Endodermal cell (in vitro differentiated cells): ENCODE measurements at regions not wholly inside any gene's neighbourhood (a gene's known extent, or its start where the extent isn't known, plus 50 kb on each side); places are given as distances from the start of the nearest gene placed in this dataset.

Experiments used
- DNase-seq: peaks from one replicate; pipeline ENCODE4 v3.0.0-alpha.2; 2017
- H3K27ac ChIP-seq: 2 replicates; pipeline ENCODE4 v1.5.1; 2013; ENCODE audit warnings: mild to moderate bottlenecking, low read depth, low read length, moderate library complexity
- H3K27me3 ChIP-seq: 2 replicates; pipeline ENCODE4 v1.6.1; 2013; ENCODE audit warnings: mild to moderate bottlenecking, low read length, moderate library complexity; ENCODE audit not compliant: insufficient read depth, control insufficient read depth, poor library complexity, severe bottlenecking
- H3K36me3 ChIP-seq: 2 replicates; pipeline ENCODE4 v1.7.0; 2013; ENCODE audit warnings: mild to moderate bottlenecking, low read length, moderate library complexity; ENCODE audit not compliant: control insufficient read depth, insufficient read depth
- H3K4me1 ChIP-seq: one replicate; pipeline ENCODE4 v1.7.0; 2013; ENCODE audit warnings: low read length; ENCODE audit not compliant: control insufficient read depth, insufficient read depth
- H3K4me3 ChIP-seq: 2 replicates; pipeline ENCODE4 v1.5.1; 2013; ENCODE audit warnings: mild to moderate bottlenecking, low read length, moderate library complexity
- H3K9ac ChIP-seq: 2 replicates; pipeline ENCODE4 v1.6.1; 2013; ENCODE audit warnings: mild to moderate bottlenecking, low read length, moderate library complexity; ENCODE audit not compliant: poor library complexity, severe bottlenecking; ENCODE audit errors: extremely low read depth
- H3K9me3 ChIP-seq: 2 replicates; pipeline ENCODE4 v1.6.1; 2013; ENCODE audit warnings: mild to moderate bottlenecking, low read length, moderate library complexity; ENCODE audit not compliant: control insufficient read depth
- H3K27ac Mint-ChIP-seq: 2 replicates; pipeline ENCODE4 v1.8.0; 2020; ENCODE audit warnings: mixed read lengths
- H3K27me3 Mint-ChIP-seq: 2 replicates; pipeline ENCODE4 v1.8.0; 2021; ENCODE audit warnings: mild to moderate bottlenecking, mixed read lengths; ENCODE audit not compliant: insufficient read depth
- H3K36me3 Mint-ChIP-seq: 2 replicates; pipeline ENCODE4 v1.8.0; 2020; ENCODE audit warnings: low read depth, mixed read lengths
- H3K4me1 Mint-ChIP-seq: 2 replicates; pipeline ENCODE4 v1.8.0; 2020; ENCODE audit warnings: mixed read lengths
- H3K4me3 Mint-ChIP-seq: 2 replicates; pipeline ENCODE4 v1.8.0; 2020; ENCODE audit warnings: mild to moderate bottlenecking, moderate library complexity, mixed read lengths
- H3K9me3 Mint-ChIP-seq: 2 replicates; pipeline ENCODE4 v1.8.0; 2020; ENCODE audit warnings: mild to moderate bottlenecking, mixed read lengths
- WGBS, 2 experiments: methylation state at CpG; one replicate each; pipeline versions ENCODE4 v1.1.5 to v1.1.7; 2013; ENCODE audit warnings: missing lambda C conversion rate in 2 of 2, mixed read lengths in 1 of 2; ENCODE audit not compliant: insufficient coverage in 1 of 2, insufficient read length in 1 of 2; 5-methylcytosine and 5-hydroxymethylcytosine counted together
- TF ChIP-seq, protein P1 (sequence below): fragments of 200-600 bp; sonication (generic); conservative IDR thresholded peaks from 2 replicates; pipeline ENCODE4 v1.5.0; 2021; ENCODE audit warnings: antibody characterized with exemption, mild to moderate bottlenecking

DNA sequence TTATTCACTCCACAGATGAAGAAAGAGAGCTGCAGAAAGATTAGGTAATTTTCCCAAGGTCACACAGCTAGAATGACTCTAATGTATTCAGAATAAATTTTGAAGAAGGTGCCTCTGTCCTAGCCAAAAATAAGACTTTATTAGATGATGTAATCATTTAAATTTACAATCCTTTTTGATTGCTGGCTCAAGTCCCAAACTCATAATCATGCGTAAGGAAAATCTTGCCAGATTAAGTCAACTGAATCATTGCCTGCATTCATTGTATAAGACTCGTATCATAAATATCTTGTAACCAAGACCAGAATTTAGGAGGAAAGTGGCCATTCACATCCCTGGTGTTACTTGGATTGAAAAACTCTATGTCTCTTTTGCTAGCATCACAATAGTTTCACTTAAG is 53.1 kb upstream of the STK39 start:
- no peak overlapping the region for H3K27ac Mint-ChIP-seq
- no peaks in the 10 kb centered on the region for H3K27me3 Mint-ChIP-seq
- H3K36me3 Mint-ChIP-seq: no peaks in the 10 kb centered on the region
- Histone ChIP-seq H3K4me3 (no peak overlapping the region), H3K27ac (no peak overlapping the region), H3K27me3 (no peaks in the 10 kb centered on the region), H3K36me3 (no peaks in the 10 kb centered on the region), H3K9me3 (no peaks in the 10 kb centered on the region), H3K9ac (no peak overlapping the region), H3K4me1 (no peaks in the 10 kb centered on the region)
- H3K4me1 Mint-ChIP-seq: no peaks in the 10 kb centered on the region
- 67 to 77% methylated on average over 2 of the region's 2 CpGs for WGBS, 2 experiments
- H3K9me3 Mint-ChIP-seq: peaks cover 5% of the 10 kb centered on the region
- DNase-seq: no peak
- TF ChIP-seq, protein P1, sequence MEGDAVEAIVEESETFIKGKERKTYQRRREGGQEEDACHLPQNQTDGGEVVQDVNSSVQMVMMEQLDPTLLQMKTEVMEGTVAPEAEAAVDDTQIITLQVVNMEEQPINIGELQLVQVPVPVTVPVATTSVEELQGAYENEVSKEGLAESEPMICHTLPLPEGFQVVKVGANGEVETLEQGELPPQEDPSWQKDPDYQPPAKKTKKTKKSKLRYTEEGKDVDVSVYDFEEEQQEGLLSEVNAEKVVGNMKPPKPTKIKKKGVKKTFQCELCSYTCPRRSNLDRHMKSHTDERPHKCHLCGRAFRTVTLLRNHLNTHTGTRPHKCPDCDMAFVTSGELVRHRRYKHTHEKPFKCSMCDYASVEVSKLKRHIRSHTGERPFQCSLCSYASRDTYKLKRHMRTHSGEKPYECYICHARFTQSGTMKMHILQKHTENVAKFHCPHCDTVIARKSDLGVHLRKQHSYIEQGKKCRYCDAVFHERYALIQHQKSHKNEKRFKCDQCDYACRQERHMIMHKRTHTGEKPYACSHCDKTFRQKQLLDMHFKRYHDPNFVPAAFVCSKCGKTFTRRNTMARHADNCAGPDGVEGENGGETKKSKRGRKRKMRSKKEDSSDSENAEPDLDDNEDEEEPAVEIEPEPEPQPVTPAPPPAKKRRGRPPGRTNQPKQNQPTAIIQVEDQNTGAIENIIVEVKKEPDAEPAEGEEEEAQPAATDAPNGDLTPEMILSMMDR: no peak
- H3K4me3 Mint-ChIP-seq: no peak overlapping the region

DNA sequence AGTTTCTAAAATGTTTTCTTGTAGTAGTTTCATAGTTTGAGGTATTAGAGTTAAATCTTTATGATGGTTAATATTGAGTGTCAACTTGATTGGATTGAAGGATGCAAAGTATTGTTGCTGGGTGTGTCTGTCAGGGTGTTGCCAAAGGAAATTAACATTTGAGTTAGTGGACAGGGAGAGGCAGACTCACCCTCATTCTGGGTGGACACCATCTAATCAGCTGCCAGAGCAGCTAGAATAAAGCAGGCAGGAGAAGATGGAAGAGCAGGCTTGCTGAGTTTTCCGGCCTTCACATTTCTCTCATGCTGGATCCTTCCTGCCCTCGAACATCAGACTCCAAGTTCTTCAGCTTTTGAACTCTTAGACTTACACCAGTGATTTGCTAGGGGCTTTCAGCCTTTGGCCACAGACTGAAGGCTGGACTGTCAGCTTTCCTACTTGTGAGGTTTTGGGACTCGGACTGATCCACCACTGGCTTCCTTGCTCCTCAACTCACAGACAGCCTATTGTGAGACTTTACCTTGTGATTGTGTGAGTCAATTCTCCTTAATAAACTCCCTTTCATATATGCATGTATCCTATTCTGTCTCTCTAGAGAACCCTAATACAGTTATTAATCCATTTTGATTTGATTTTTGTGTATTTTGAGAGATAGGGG is 56.8 kb upstream of the STK39 start:
- WGBS, 2 experiments: 85 to 92% methylated on average over 2 to 3 of the region's 3 CpGs
- H3K36me3 Mint-ChIP-seq: no peaks in the 10 kb centered on the region
- H3K9me3 Mint-ChIP-seq: peaks cover 30% of the 10 kb centered on the region
- Histone ChIP-seq H3K27ac (no peak overlapping the region), H3K9ac (no peak overlapping the region), H3K4me3 (no peak overlapping the region), H3K9me3 (peaks cover 10% of the 10 kb centered on the region), H3K36me3 (no peaks in the 10 kb centered on the region), H3K4me1 (no peaks in the 10 kb centered on the region), H3K27me3 (no peaks in the 10 kb centered on the region)
- no peaks in the 10 kb centered on the region for H3K27me3 Mint-ChIP-seq
- H3K4me3 Mint-ChIP-seq: no peak overlapping the region
- DNase-seq: no peak
- H3K4me1 Mint-ChIP-seq: no peaks in the 10 kb centered on the region
- TF ChIP-seq, protein P1: no peak
- no peak overlapping the region for H3K27ac Mint-ChIP-seq

DNA sequence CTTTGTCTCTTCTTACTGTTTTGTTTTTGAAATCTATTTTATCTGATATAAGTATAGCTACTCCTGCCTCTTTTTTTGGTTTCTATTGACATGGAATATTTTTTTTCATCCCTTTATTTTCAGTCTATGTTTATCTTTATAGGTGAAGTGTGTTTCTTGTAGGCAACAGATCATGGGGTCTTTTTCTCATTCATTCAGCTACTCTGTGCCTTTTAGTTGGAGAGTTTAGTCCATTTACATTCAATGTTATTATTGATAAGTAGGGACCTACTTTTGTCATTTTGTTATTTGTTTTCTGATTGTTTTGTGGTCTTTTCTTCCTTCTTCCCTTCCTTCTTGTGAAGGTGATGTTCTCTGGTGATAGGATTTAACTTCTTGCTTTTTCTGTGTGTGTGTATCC is 60.0 kb upstream of the STK39 start:
- Mint-ChIP-seq H3K9me3 (peaks cover 30% of the 10 kb centered on the region), H3K36me3 (no peaks in the 10 kb centered on the region), H3K4me1 (no peaks in the 10 kb centered on the region), H3K4me3 (no peak overlapping the region), H3K27me3 (no peaks in the 10 kb centered on the region), H3K27ac (no peak overlapping the region)
- Histone ChIP-seq H3K36me3 (no peaks in the 10 kb centered on the region), H3K9me3 (peaks cover 10% of the 10 kb centered on the region), H3K4me3 (no peak overlapping the region), H3K27me3 (no peaks in the 10 kb centered on the region), H3K27ac (no peak overlapping the region), H3K9ac (no peak overlapping the region), H3K4me1 (no peaks in the 10 kb centered on the region)
- TF ChIP-seq, protein P1: no peak
- DNase-seq: no peak
